Right atrium auricular region (tissue), 2 donors: ENCODE measurements at regions not wholly inside any gene's neighbourhood (a gene's known extent, or its start where the extent isn't known, plus 50 kb on each side); places are given as distances from the start of the nearest gene placed in this dataset.

Experiments used
- DNase-seq: peaks from one replicate; pipeline ENCODE4 v3.0.0-alpha.2; 2019; ENCODE audit warnings: low spot score
- H3K27ac ChIP-seq, 2 donors: fragments of 200-600 bp; sonication (generic); 1 replicate in 1 of 2; 2 replicates in 1 of 2; pipeline ENCODE4 v1.5.1; 2016 to 2019
- H3K27me3 ChIP-seq, 2 donors: fragments of 200-600 bp; sonication (generic); one replicate each; pipeline versions ENCODE4 v1.5.1 to v1.6.0; 2017 to 2019
- H3K36me3 ChIP-seq: fragments of 200-600 bp; sonication (generic); one replicate; pipeline ENCODE4 v1.5.1; 2016
- H3K4me1 ChIP-seq, 2 donors: fragments of 200-600 bp; sonication (generic); one replicate each; pipeline versions ENCODE4 v1.5.1 to v1.6.0; 2017 to 2019
- H3K4me3 ChIP-seq, 2 donors: fragments of 200-600 bp; sonication (generic); 1 replicate in 1 of 2; 2 replicates in 1 of 2; pipeline ENCODE4 v1.5.1; 2017 to 2019; ENCODE audit warnings: mild to moderate bottlenecking in 1 of 2, moderate library complexity in 1 of 2
- H3K9me3 ChIP-seq, 2 donors: fragments of 200-600 bp; sonication (generic); one replicate each; pipeline ENCODE4 v1.5.1; 2019
- CTCF ChIP-seq, 2 donors: fragments of 200-600 bp; sonication (generic); IDR thresholded peaks; one replicate each; pipeline ENCODE4 v1.5.1; 2019; ENCODE audit warnings: antibody characterized with exemption in 2 of 2

GRCh38 chr19:27846944-27847343, 1366.0 kb downstream of the UQCRFS1 start:
- no peak for TF ChIP-seq CTCF (IDR thresholded peaks at IDR 0.05)
- H3K9me3 ChIP-seq, result peaks cover 0 to under 1% of the 10 kb centered on the region in 2 donors

GRCh38 chr19:27844261-27844660, 1368.7 kb downstream of the UQCRFS1 start:
- H3K4me3 ChIP-seq, result no peak overlapping the region
- H3K27ac ChIP-seq, result no peak overlapping the region
- no peaks in the 10 kb centered on the region for H3K27me3 ChIP-seq
- H3K36me3 ChIP-seq, result no peaks in the 10 kb centered on the region
- no peak for TF ChIP-seq CTCF (IDR thresholded peaks at IDR 0.05)
- DNase-seq, result no peak
- no peaks in the 10 kb centered on the region for H3K9me3 ChIP-seq
- H3K4me1 ChIP-seq, result no peaks in the 10 kb centered on the region

More at GRCh38 chr19:27846944-27847343, 1366.0 kb downstream of the UQCRFS1 start:
- no peak overlapping the region for H3K27ac ChIP-seq
- no peaks in the 10 kb centered on the region for H3K36me3 ChIP-seq
- H3K4me1 ChIP-seq, result no peaks in the 10 kb centered on the region
- no peak for DNase-seq
- H3K27me3 ChIP-seq, result no peaks in the 10 kb centered on the region
- no peak overlapping the region for H3K4me3 ChIP-seq

- no peak for DNase-seq
- no peak overlapping the region for H3K4me3 ChIP-seq
- no peaks in the 10 kb centered on the region for H3K27me3 ChIP-seq
- H3K9me3 ChIP-seq, result no peaks in the 10 kb centered on the region
- H3K27ac ChIP-seq, result no peak overlapping the region
- H3K4me1 ChIP-seq, result no peaks in the 10 kb centered on the region
- no peaks in the 10 kb centered on the region for H3K36me3 ChIP-seq
- no peak for TF ChIP-seq CTCF (IDR thresholded peaks at IDR 0.05)
These were observed 1369.1 kb downstream of the UQCRFS1 start for GRCh38 chr19:27843861-27844260.

- Histone ChIP-seq H3K4me3 (no peak overlapping the region), H3K4me1 (no peaks in the 10 kb centered on the region), H3K36me3 (no peaks in the 10 kb centered on the region), H3K27ac (no peak overlapping the region), H3K27me3 (no peaks in the 10 kb centered on the region), H3K9me3 (no peaks in the 10 kb centered on the region)
- DNase-seq, result no peak
- TF ChIP-seq CTCF (IDR thresholded peaks at IDR 0.05), result no peak
These were observed 1379.9 kb downstream of the UQCRFS1 start for GRCh38 chr19:27833031-27833430.

- no peak for DNase-seq
- no peak for TF ChIP-seq CTCF (IDR thresholded peaks at IDR 0.05)
- Histone ChIP-seq H3K36me3 (no peaks in the 10 kb centered on the region), H3K27ac (no peak overlapping the region), H3K4me1 (no peaks in the 10 kb centered on the region), H3K27me3 (no peaks in the 10 kb centered on the region), H3K4me3 (no peak overlapping the region), H3K9me3 (no peaks in the 10 kb centered on the region)
These were observed 1384.1 kb downstream of the UQCRFS1 start for GRCh38 chr19:27828829-27829228.

- Histone ChIP-seq H3K9me3 (no peaks in the 10 kb centered on the region), H3K4me3 (no peak overlapping the region), H3K27me3 (no peaks in the 10 kb centered on the region), H3K4me1 (no peaks in the 10 kb centered on the region), H3K36me3 (no peaks in the 10 kb centered on the region), H3K27ac (no peak overlapping the region)
- no peak for TF ChIP-seq CTCF (IDR thresholded peaks at IDR 0.05)
- no peak for DNase-seq
These were observed 1388.8 kb downstream of the UQCRFS1 start for GRCh38 chr19:27824108-27824507.
